K562 (cell line): ENCODE measurements at regions not wholly inside any gene's neighbourhood (a gene's known extent, or its start where the extent isn't known, plus 50 kb on each side); places are given as distances from the start of the nearest gene placed in this dataset.

Experiments
- ATAC-seq: fragments of 200-7000 bp; cut with Tn5 transposase; 3 replicates; pipeline ENCODE4 v1.9.1; 2020; ENCODE audit warnings: moderate library complexity
- BruUV-seq: library from RNA; stranded (reverse); fragments of 400-500 nt; replicated peaks from 2 replicates; lab custom pipeline; 2021; lab: Mats Ljungman, UMichigan
- CTCF ChIA-PET: fragments of 300-600 bp; formaldehyde crosslinking; extraction: SDS; loops from one replicate; lab custom pipeline; 2021; ENCODE audit warnings: low intra/inter-chr PET ratio; lab: Yijun Ruan, JAX
- POLR2A ChIA-PET: fragments of 300-600, 350-650 bp; sonication (Branson Sonifier 250); formaldehyde crosslinking; extraction: SDS; loops from one replicate; lab custom pipeline; 2021; ENCODE audit warnings: antibody characterized with exemption, inconsistent platforms; lab: Yijun Ruan, JAX
- DNase-seq, 4 experiments: peaks; one replicate each; pipeline versions ENCODE4 v3.0.0 to v3.0.0-alpha.2; 2011 to 2018; ENCODE audit warnings: low spot score in 3 of 4, mixed read lengths in 3 of 4; ENCODE audit errors: extremely low read depth in 1 of 4
- FAIRE-seq: peaks from 2 replicates; lab custom pipeline; 2011; peaks lifted over from hg19 to GRCh38; lab: Jason Lieb, UNC
- H2AFZ ChIP-seq: 2 replicates; pipeline ENCODE4 v1.6.0; 2011; ENCODE audit warnings: low read depth, low read length, control low read depth, inconsistent platforms
- H3K27ac ChIP-seq: fragments of 200-600 bp; 3 replicates; pipeline ENCODE4 v1.8.0; 2011; ENCODE audit warnings: low read depth, mild to moderate bottlenecking, control low read depth, inconsistent platforms, low read length, moderate library complexity, mixed read lengths; ENCODE audit errors: extremely low read depth
- H3K27me3 ChIP-seq, 2 experiments: fragments of 300-600 bp in 1 of 2; 2 replicates in 1 of 2; 3 replicates in 1 of 2; pipeline versions ENCODE4 v1.6.0 to v1.8.0; 2011; ENCODE audit warnings: inconsistent platforms in 2 of 2, low read length in 2 of 2, mild to moderate bottlenecking in 1 of 2, mixed read lengths in 1 of 2, moderate library complexity in 1 of 2; ENCODE audit not compliant: control insufficient read depth in 2 of 2, insufficient read depth in 2 of 2
- H3K36me3 ChIP-seq: fragments of 300-600 bp; 3 replicates; pipeline ENCODE4 v1.8.0; 2011; ENCODE audit warnings: mild to moderate bottlenecking, low read length, inconsistent platforms; ENCODE audit not compliant: control insufficient read depth, insufficient read depth
- H3K4me1 ChIP-seq, 2 experiments: fragments of 200-600 bp in 1 of 2; replicated peaks in 1 of 2; 2 replicates in 1 of 2; 3 replicates in 1 of 2; pipeline versions ENCODE4 v1.5.1 to v1.8.0; 2011; ENCODE audit warnings: inconsistent platforms in 2 of 2, low read length in 2 of 2, mild to moderate bottlenecking in 1 of 2, mixed read lengths in 1 of 2, moderate library complexity in 1 of 2; ENCODE audit not compliant: control insufficient read depth in 2 of 2, insufficient read depth in 2 of 2
- H3K4me2 ChIP-seq: 2 replicates; pipeline ENCODE4 v1.6.1; 2011; ENCODE audit warnings: low read length, control low read depth, inconsistent platforms, mixed read lengths; ENCODE audit not compliant: insufficient read depth
- H3K4me3 ChIP-seq: fragments of 200-600 bp; sonication (generic), shearing (Covaris generic); 2 replicates; pipeline ENCODE4 v1.5.1; 2016; ENCODE audit warnings: control low read depth, inconsistent platforms
- H3K79me2 ChIP-seq: fragments of 200-600 bp; 3 replicates; pipeline ENCODE4 v1.8.0; 2011; ENCODE audit warnings: low read length, inconsistent platforms; ENCODE audit not compliant: control insufficient read depth, insufficient read depth
- H3K9ac ChIP-seq, 2 experiments: 2 replicates each; pipeline versions ENCODE4 v1.6.0 to v1.6.1; 2011; ENCODE audit warnings: low read depth in 2 of 2, low read length in 2 of 2, control low read depth in 1 of 2, inconsistent platforms in 1 of 2, mild to moderate bottlenecking in 1 of 2, mixed read lengths in 1 of 2; ENCODE audit not compliant: insufficient read depth in 1 of 2
- H3K9me1 ChIP-seq: one replicate; pipeline ENCODE4 v1.6.0; 2011; ENCODE audit warnings: inconsistent platforms, mild to moderate bottlenecking, low read length, moderate library complexity; ENCODE audit not compliant: control insufficient read depth, insufficient read depth
- H3K9me3 ChIP-seq: replicated peaks from 2 replicates; pipeline ENCODE4 v1.5.1; 2011; ENCODE audit warnings: low read depth, low read length, inconsistent platforms; ENCODE audit not compliant: control insufficient read depth, insufficient read depth
- H4K20me1 ChIP-seq: replicated peaks from 2 replicates; pipeline ENCODE4 v1.6.1; 2011; ENCODE audit warnings: low read length, inconsistent platforms, mixed read lengths; ENCODE audit not compliant: control insufficient read depth, insufficient read depth
- CBFA2T2 ChIP-seq: fragments of 450-650 bp; conservative IDR thresholded peaks from 2 replicates; pipeline ENCODE4 v1.6.1; 2017; ENCODE audit warnings: mild to moderate bottlenecking
- PHB ChIP-seq: fragments of 250-450 bp; sonication (Bioruptor Pico); IDR thresholded peaks from 2 replicates; pipeline ENCODE4 v1.5.0; 2021
- PPARD ChIP-seq: fragments of 250-450 bp; sonication (Bioruptor Pico); IDR thresholded peaks from 2 replicates; pipeline ENCODE4 v1.8.0; 2022; ENCODE audit warnings: inconsistent platforms, mild to moderate bottlenecking, moderate library complexity
- RB1 ChIP-seq: fragments of 450-650 bp; IDR thresholded peaks from 2 replicates; pipeline ENCODE4 v1.6.1; 2017; ENCODE audit warnings: low read depth, mild to moderate bottlenecking
- ZFPM2 ChIP-seq: fragments of 250-450 bp; sonication (Bioruptor Pico); IDR thresholded peaks from 2 replicates; pipeline ENCODE4 v1.5.1; 2022; ENCODE audit warnings: mild to moderate bottlenecking
- WGBS: fragments of 100-300 bp; shearing (Covaris generic); methylation state at CpG from one replicate; pipeline ENCODE4 v1.1.6; 2016; ENCODE audit warnings: low coverage, mixed read lengths; ENCODE audit not compliant: insufficient coverage; ENCODE audit errors: missing lambda C conversion rate; 5-methylcytosine and 5-hydroxymethylcytosine counted together
- in situ Hi-C: fragments of 300-500 bp; cut with MboI; formaldehyde crosslinking; loops from 4 replicates; pipeline ENCODE4 v1.15.0; 2018; ENCODE audit warnings: inconsistent platforms, mixed read lengths
- intact Hi-C: fragments of 100-400 bp; cut with micrococcal nuclease; formaldehyde crosslinking; loops from 2 replicates; pipeline ENCODE4 v1.14.2; 2022
- TF ChIP-seq, protein P1 (sequence below): sonication (generic); formaldehyde crosslinking; IDR thresholded peaks from 2 replicates; pipeline ENCODE4 v1.8.0; 2022; ENCODE audit warnings: missing genetic modification reagents, mild to moderate bottlenecking, borderline replicate concordance

DNA sequence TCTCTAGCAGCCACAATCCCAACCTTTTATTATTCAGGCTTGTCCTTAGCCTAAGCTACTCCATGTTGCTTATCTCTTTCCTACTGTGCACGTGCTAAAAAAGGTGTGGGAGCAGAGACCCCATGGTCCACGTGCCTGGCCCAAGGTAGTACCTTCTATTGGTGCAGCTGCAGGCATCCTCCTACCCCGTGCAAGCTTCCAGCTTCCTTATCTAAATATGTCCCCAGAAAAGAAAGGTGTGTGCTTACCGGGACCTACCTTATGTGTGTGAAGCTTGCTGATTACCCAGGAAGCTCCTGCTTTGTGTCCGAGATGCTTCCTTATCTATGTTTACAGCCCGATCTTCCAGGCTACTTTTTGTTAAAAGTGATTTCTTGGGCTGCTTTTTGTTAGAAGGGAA lies 2382.4 kb downstream of the PCDH9 start:
- H3K9me1 ChIP-seq = no peaks in the 10 kb centered on the region
- H3K27me3 ChIP-seq = no peaks in the 10 kb centered on the region
- BruUV-seq = no TSS peak
- FAIRE-seq = no peak
- intact Hi-C loops = no loop called here
- in situ Hi-C loops = no loop called here
- no peak overlapping the region for H2AFZ ChIP-seq
- no peaks in the 10 kb centered on the region for H3K36me3 ChIP-seq
- WGBS = 2% methylated on average over 6 of the region's 6 CpGs
- DNase-seq = no peak
- H3K4me3 ChIP-seq = no peak overlapping the region
- TF ChIP-seq PPARD (CRISPR knock-in tag) (no peak), RB1 (no peak)
- TF ChIP-seq, protein P1, sequence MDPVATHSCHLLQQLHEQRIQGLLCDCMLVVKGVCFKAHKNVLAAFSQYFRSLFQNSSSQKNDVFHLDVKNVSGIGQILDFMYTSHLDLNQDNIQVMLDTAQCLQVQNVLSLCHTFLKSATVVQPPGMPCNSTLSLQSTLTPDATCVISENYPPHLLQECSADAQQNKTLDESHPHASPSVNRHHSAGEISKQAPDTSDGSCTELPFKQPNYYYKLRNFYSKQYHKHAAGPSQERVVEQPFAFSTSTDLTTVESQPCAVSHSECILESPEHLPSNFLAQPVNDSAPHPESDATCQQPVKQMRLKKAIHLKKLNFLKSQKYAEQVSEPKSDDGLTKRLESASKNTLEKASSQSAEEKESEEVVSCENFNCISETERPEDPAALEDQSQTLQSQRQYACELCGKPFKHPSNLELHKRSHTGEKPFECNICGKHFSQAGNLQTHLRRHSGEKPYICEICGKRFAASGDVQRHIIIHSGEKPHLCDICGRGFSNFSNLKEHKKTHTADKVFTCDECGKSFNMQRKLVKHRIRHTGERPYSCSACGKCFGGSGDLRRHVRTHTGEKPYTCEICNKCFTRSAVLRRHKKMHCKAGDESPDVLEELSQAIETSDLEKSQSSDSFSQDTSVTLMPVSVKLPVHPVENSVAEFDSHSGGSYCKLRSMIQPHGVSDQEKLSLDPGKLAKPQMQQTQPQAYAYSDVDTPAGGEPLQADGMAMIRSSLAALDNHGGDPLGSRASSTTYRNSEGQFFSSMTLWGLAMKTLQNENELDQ (CRISPR knock-in tag) = no peak
- no peaks in the 10 kb centered on the region for H3K9me3 ChIP-seq
- no peak overlapping the region for H3K27ac ChIP-seq
- no peak overlapping the region for H3K4me2 ChIP-seq
- H3K9ac ChIP-seq = no peak overlapping the region
- H4K20me1 ChIP-seq = no peaks in the 10 kb centered on the region
- H3K4me1 ChIP-seq = no peaks in the 10 kb centered on the region
- H3K79me2 ChIP-seq = no peaks in the 10 kb centered on the region
- CTCF ChIA-PET = no interaction called here
- POLR2A ChIA-PET = no interaction called here
- ATAC-seq = no peak

DNA sequence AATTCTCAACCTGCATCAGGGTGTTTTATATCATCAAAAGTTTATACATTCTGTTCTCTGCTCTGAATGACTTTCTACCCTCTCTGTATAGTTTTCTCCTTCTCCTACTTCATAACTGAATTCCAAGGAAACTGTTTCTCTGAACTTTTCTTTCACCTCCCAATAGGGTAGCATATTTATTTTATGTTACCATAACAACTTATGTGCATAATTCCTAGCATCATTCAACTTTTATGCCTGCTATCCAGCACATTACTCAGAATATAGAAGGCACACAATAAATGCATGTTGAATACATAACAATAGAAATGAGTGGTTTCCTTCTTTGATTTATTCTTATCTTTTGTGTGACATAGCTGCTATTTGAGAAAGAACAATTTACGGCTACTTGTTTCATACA lies 2385.0 kb downstream of the PCDH9 start:
- no peak for DNase-seq
- BruUV-seq = no TSS peak
- Histone ChIP-seq H3K9ac (no peak overlapping the region), H3K4me3 (no peak overlapping the region), H3K9me3 (no peaks in the 10 kb centered on the region), H3K4me1 (no peaks in the 10 kb centered on the region), H3K79me2 (no peaks in the 10 kb centered on the region), H2AFZ (no peak overlapping the region), H3K36me3 (no peaks in the 10 kb centered on the region), H3K4me2 (no peak overlapping the region), H3K27me3 (no peaks in the 10 kb centered on the region), H4K20me1 (no peaks in the 10 kb centered on the region), H3K27ac (no peak overlapping the region), H3K9me1 (no peaks in the 10 kb centered on the region)
- ChIA-PET POLR2A (no interaction called here), CTCF (no interaction called here)
- FAIRE-seq = no peak
- in situ Hi-C loops (no loop called here), intact Hi-C loops (no loop called here)
- ATAC-seq = no peak
- WGBS = 0% methylated on average over 1 of the region's 1 CpG
- TF ChIP-seq ZFPM2 (CRISPR knock-in tag) (no peak), CBFA2T2 (no peak), PHB (no peak)
